Gastrocnemius medialis (tissue), 4 donors: ENCODE measurements at regions not wholly inside any gene's neighbourhood (a gene's known extent, or its start where the extent isn't known, plus 50 kb on each side); places are given as distances from the start of the nearest gene placed in this dataset.

Experiments
- ATAC-seq, 2 donors: fragments of 150-250 bp; one replicate each; pipeline ENCODE4 v1.9.1; 2016
- DNase-seq, 2 donors: peaks; one replicate each; pipeline ENCODE4 v3.0.0-alpha.2; 2019
- H3K27ac ChIP-seq, 4 donors: fragments of 200-600 bp; sonication (generic); 1 replicate in 1 of 4; 2 replicates in 3 of 4; pipeline ENCODE4 v1.5.1; 2016 to 2018; ENCODE audit warnings: mild to moderate bottlenecking in 2 of 4, moderate library complexity in 1 of 4
- H3K27me3 ChIP-seq, 3 donors: fragments of 200-600 bp; sonication (generic) in 2 of 3; 1 replicate in 1 of 3; 2 replicates in 2 of 3; pipeline versions ENCODE4 v1.5.1 to v1.6.0; 2016 to 2019; ENCODE audit warnings: mild to moderate bottlenecking in 1 of 3, moderate library complexity in 1 of 3
- H3K36me3 ChIP-seq, 2 donors: fragments of 200-600 bp; sonication (generic) in 1 of 2; one replicate each; pipeline ENCODE4 v1.5.1; 2017 to 2018
- H3K4me1 ChIP-seq, 2 donors: fragments of 200-600 bp; sonication (generic) in 1 of 2; one replicate each; pipeline ENCODE4 v1.5.1; 2016 to 2017; ENCODE audit warnings: mild to moderate bottlenecking in 2 of 2
- H3K4me3 ChIP-seq, 4 donors: fragments of 200-600 bp; sonication (generic) in 3 of 4; 1 replicate in 1 of 4; 2 replicates in 3 of 4; pipeline ENCODE4 v1.5.1; 2016 to 2019; ENCODE audit warnings: mild to moderate bottlenecking in 2 of 4
- H3K9me3 ChIP-seq, 3 donors: fragments of 200-600 bp; sonication (generic) in 2 of 3; 1 replicate in 1 of 3; 2 replicates in 2 of 3; pipeline ENCODE4 v1.5.1; 2016 to 2019
- POLR2A ChIP-seq, 2 donors: fragments of 450-650 bp; IDR thresholded peaks; one replicate each; pipeline ENCODE4 v1.6.1; 2017; ENCODE audit warnings: antibody characterized with exemption in 2 of 2, mild to moderate bottlenecking in 2 of 2, moderate library complexity in 2 of 2
- in situ Hi-C, 4 donors: fragments of 200-750 bp; cut with MboI; loops; one replicate each; pipeline versions ENCODE4 v1.15.0 to v1.8.0; 2017; ENCODE audit warnings: low sequenced_read_pairs in 4 of 4
- intact Hi-C: fragments of 100-400 bp; cut with DNase I; formaldehyde crosslinking; loops from one replicate; pipeline ENCODE4 v1.15.1; 2023; ENCODE audit warnings: low total_unique reads
- TF ChIP-seq, protein P1 (sequence below), 5 experiments: fragments of 450-650 bp in 3 of 5; fragments of 200-600 bp in 2 of 5; sonication (generic) in 2 of 5; IDR thresholded peaks in 4 of 5; conservative IDR thresholded peaks in 1 of 5; 1 replicate in 4 of 5; 2 replicates in 1 of 5; pipeline ENCODE4 v1.5.1; 2016 to 2019; ENCODE audit warnings: antibody characterized with exemption in 5 of 5, mild to moderate bottlenecking in 3 of 5, moderate library complexity in 3 of 5

DNA sequence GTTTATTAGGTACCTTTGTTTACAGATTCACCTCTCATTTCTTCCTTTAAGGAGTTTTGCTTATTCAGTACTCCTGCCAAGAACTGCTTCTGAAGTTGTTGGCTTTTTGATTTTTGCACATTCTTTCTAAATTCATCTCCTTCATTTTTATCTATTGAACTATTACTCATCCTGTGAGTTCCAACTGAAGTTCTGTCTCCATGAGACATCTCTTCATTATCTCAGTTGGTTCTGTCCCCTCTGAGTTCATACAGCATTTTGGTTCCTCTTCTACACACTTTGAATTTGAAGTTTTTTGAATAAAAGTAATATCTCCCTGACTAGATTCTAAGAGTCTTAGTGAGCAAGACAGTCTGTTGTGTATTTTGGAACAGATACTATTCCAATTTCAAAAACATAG, 299.7 kb downstream of the OTOL1 start:
- DNase-seq = no peak
- Histone ChIP-seq H3K9me3 (no peaks in the 10 kb centered on the region), H3K27ac (no peak overlapping the region), H3K27me3 (no peaks in the 10 kb centered on the region), H3K4me1 (no peaks in the 10 kb centered on the region), H3K36me3 (no peaks in the 10 kb centered on the region), H3K4me3 (no peak overlapping the region)
- in situ Hi-C loops (no loop called here), intact Hi-C loops (no loop called here)
- no peak for TF ChIP-seq POLR2A (IDR thresholded peaks at IDR 0.05)
- TF ChIP-seq, protein P1, sequence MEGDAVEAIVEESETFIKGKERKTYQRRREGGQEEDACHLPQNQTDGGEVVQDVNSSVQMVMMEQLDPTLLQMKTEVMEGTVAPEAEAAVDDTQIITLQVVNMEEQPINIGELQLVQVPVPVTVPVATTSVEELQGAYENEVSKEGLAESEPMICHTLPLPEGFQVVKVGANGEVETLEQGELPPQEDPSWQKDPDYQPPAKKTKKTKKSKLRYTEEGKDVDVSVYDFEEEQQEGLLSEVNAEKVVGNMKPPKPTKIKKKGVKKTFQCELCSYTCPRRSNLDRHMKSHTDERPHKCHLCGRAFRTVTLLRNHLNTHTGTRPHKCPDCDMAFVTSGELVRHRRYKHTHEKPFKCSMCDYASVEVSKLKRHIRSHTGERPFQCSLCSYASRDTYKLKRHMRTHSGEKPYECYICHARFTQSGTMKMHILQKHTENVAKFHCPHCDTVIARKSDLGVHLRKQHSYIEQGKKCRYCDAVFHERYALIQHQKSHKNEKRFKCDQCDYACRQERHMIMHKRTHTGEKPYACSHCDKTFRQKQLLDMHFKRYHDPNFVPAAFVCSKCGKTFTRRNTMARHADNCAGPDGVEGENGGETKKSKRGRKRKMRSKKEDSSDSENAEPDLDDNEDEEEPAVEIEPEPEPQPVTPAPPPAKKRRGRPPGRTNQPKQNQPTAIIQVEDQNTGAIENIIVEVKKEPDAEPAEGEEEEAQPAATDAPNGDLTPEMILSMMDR (IDR thresholded peaks at IDR 0.05 in 4 of 5, conservative IDR thresholded peaks at IDR 0.05 in 1 of 5) = no peak
- ATAC-seq = no peak

DNA sequence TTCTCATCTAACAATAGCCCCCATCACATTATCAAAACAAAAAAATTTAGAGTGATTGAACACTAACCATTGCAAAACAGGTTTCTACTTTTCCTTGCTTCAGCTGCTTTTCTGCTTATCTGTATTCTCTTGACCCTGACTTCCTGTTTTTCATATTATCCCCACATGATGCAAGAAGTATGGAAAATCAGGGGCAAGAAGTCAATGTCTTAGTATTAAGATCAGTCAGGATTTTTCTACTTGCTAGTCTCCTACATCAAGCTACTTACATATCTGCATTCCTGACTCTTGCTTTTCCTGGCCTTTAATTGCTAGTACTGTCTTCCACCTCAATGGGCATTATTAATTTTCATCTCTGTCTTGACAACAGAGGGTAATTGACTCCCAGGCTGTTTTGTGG, 300.2 kb downstream of the OTOL1 start:
- TF ChIP-seq, protein P1 (IDR thresholded peaks at IDR 0.05 in 4 of 5, conservative IDR thresholded peaks at IDR 0.05 in 1 of 5) = no peak
- TF ChIP-seq POLR2A (IDR thresholded peaks at IDR 0.05) = no peak
- H3K27ac ChIP-seq = no peak overlapping the region
- H3K27me3 ChIP-seq = no peaks in the 10 kb centered on the region
- intact Hi-C loops = no loop called here
- no peak for ATAC-seq
- no peaks in the 10 kb centered on the region for H3K4me1 ChIP-seq
- H3K36me3 ChIP-seq = no peaks in the 10 kb centered on the region
- DNase-seq = no peak
- in situ Hi-C loops = no loop called here
- no peak overlapping the region for H3K4me3 ChIP-seq
- no peaks in the 10 kb centered on the region for H3K9me3 ChIP-seq

DNA sequence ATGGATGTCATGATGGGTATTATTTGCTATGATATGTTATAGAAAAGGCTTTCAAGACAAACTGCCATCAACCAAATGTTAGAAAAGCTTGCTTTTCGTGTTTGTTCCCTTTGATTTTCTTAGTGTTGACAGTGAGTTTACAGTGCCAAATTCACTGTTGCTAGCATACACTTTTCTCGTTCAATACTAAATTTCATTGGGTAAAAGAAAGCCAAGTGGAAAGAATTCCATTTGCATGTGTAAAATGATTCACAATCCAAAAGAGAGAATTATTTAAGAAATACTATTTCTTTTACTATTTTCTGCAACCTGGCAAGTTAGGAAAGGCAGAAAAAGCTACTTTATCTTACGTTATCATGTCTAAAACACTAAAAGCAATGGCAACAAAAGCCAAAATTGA, 301.4 kb downstream of the OTOL1 start:
- in situ Hi-C loops (no loop called here), intact Hi-C loops (no loop called here)
- TF ChIP-seq, protein P1 (IDR thresholded peaks at IDR 0.05 in 4 of 5, conservative IDR thresholded peaks at IDR 0.05 in 1 of 5) = no peak
- no peak for TF ChIP-seq POLR2A (IDR thresholded peaks at IDR 0.05)
- no peak overlapping the region for H3K27ac ChIP-seq
- H3K27me3 ChIP-seq = no peaks in the 10 kb centered on the region
- no peak overlapping the region for H3K4me3 ChIP-seq
- no peaks in the 10 kb centered on the region for H3K4me1 ChIP-seq
- DNase-seq = no peak
- no peaks in the 10 kb centered on the region for H3K9me3 ChIP-seq
- H3K36me3 ChIP-seq = no peaks in the 10 kb centered on the region
- no peak for ATAC-seq

DNA sequence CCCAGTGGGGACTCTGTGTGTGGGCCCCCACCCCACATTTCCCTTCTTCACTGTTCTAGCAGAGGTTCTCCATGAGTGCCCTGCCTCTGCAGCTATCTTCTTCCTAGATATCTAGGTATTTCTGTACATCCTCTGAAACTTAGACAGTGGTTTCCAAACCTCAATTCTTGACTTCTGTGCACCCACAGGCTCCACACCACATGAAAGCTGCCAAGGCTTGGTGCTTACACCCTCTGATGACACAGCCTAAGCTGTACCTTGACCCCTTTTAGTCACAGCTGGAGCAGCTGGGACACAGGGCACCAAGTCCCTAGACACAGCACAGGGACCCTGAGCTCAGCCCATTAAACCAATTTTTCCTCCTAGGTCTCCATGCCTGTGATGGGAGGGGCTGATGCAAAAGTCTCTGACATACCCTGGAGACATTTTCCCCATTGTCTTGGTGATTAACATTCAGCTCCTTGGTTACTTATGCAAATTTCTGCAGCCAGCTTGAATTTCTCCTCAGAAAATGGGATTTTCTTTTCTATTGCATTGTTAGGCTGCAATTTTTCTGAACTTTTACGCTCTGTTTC, 304.5 kb downstream of the OTOL1 start:
- in situ Hi-C loops (no loop called here), intact Hi-C loops (no loop called here)
- no peak for DNase-seq
- no peak overlapping the region for H3K27ac ChIP-seq
- H3K27me3 ChIP-seq = no peaks in the 10 kb centered on the region
- H3K4me1 ChIP-seq = no peaks in the 10 kb centered on the region
- no peaks in the 10 kb centered on the region for H3K9me3 ChIP-seq
- ATAC-seq = no peak
- no peaks in the 10 kb centered on the region for H3K36me3 ChIP-seq
- no peak overlapping the region for H3K4me3 ChIP-seq
- TF ChIP-seq, protein P1 (IDR thresholded peaks at IDR 0.05 in 4 of 5, conservative IDR thresholded peaks at IDR 0.05 in 1 of 5) = no peak
- TF ChIP-seq POLR2A (IDR thresholded peaks at IDR 0.05) = no peak

DNA sequence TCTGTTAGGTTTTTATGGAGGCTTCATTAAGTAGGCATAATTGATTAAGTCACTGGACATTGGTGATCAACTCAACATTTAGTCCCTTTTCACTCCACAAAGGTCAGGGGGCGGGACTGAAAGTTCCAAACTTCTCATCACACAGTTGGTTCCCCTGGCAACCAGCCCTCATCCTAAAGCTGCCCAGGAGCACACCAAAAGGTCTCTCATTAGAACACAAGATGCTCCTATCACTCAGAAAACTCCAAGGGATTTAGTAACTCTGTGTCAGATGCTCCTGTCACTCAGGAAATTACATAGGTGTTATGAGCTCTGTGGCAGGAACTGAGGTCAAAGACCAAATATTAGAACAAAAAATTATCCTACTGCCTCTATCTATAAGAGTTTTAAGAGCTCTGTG, 321.5 kb downstream of the OTOL1 start:
- H3K4me3 ChIP-seq = no peak overlapping the region
- DNase-seq = no peak
- intact Hi-C loops = no loop called here
- in situ Hi-C loops = no loop called here
- H3K36me3 ChIP-seq = no peaks in the 10 kb centered on the region
- H3K27ac ChIP-seq = no peak overlapping the region
- no peak for ATAC-seq
- no peaks in the 10 kb centered on the region for H3K4me1 ChIP-seq
- TF ChIP-seq, protein P1 (IDR thresholded peaks at IDR 0.05 in 4 of 5, conservative IDR thresholded peaks at IDR 0.05 in 1 of 5) = no peak
- TF ChIP-seq POLR2A (IDR thresholded peaks at IDR 0.05) = no peak
- no peaks in the 10 kb centered on the region for H3K27me3 ChIP-seq
- H3K9me3 ChIP-seq = no peaks in the 10 kb centered on the region
